ENCODE measurements at regions not wholly inside any gene's neighbourhood (a gene's known extent, or its start where the extent isn't known, plus 50 kb on each side); places are given as distances from the start of the nearest gene placed in this dataset.

DNA sequence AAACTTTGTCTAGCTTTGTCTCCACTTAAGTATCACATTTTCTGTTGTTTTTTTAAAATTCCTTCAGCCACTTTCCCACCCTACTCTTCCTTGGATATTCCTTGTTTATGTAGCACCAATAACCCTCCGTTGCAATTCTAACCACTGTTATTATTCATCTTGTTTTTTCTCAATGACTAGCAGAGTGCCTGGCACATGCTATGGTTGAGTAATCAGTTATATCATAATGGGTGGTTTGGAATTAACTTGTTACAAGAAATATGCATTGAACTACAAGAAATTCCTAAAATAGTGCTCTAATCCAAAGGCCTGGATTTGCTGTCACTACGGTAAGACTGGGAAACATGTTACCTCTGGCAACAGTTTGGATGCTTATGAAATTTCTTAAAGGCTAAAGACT lies 756.6 kb downstream of the NOVA1 start:
- no peak overlapping the region for H3K4me3 ChIP-seq (ENCODE audit: low read length)
- no peak for DNase-seq (ENCODE audit: low read depth)
- TF ChIP-seq, protein P1, sequence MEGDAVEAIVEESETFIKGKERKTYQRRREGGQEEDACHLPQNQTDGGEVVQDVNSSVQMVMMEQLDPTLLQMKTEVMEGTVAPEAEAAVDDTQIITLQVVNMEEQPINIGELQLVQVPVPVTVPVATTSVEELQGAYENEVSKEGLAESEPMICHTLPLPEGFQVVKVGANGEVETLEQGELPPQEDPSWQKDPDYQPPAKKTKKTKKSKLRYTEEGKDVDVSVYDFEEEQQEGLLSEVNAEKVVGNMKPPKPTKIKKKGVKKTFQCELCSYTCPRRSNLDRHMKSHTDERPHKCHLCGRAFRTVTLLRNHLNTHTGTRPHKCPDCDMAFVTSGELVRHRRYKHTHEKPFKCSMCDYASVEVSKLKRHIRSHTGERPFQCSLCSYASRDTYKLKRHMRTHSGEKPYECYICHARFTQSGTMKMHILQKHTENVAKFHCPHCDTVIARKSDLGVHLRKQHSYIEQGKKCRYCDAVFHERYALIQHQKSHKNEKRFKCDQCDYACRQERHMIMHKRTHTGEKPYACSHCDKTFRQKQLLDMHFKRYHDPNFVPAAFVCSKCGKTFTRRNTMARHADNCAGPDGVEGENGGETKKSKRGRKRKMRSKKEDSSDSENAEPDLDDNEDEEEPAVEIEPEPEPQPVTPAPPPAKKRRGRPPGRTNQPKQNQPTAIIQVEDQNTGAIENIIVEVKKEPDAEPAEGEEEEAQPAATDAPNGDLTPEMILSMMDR (conservative IDR thresholded peaks at IDR 0.05; ENCODE audit: low read length): no peak

DNA sequence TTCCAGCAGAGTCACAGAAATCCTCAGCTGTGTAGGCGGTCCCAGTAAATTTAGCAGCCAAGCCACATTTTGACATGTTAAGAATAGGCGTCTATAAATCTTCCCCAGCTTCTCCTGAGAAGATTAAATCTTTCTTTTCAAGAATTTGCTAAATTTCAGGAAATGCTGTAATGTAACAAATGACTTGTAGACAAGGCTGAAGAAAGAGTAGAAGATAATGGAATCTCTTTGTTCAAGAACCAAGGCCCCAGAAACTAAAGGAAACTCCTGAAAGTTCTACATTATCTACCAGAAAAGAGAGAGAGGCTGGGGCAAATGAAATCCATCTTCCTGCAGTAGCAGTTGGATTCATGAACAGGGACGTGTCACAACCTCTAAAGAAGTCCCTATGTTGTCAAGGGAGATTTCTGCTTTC lies 760.3 kb downstream of the NOVA1 start:
- no peak for DNase-seq (ENCODE audit: low read depth)
- no peak overlapping the region for H3K4me3 ChIP-seq (ENCODE audit: low read length)
- TF ChIP-seq, protein P1 (conservative IDR thresholded peaks at IDR 0.05; ENCODE audit: low read length): no peak

DNA sequence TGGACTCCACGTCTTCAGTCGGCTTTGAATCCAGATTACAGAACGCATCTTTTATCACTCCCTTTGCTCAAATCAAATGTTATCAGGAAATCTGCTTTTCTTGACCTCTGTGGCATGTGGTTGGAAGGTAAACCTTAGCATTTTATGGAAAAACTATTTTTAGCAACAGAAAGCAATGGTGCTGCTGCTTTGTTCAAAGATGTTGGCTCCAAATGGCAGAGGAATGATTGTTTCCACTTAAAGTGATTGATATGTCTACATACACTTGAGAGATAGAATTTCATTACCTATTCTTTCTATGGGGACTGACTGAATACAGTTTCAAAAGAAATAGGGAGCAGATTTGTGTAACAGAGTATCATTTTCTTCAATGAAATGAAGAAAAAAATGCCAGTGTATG lies 761.2 kb downstream of the NOVA1 start:
- no peak for DNase-seq (ENCODE audit: low read depth)
- no peak overlapping the region for H3K4me3 ChIP-seq (ENCODE audit: low read length)
- TF ChIP-seq, protein P1 (conservative IDR thresholded peaks at IDR 0.05; ENCODE audit: low read length): no peak

DNA sequence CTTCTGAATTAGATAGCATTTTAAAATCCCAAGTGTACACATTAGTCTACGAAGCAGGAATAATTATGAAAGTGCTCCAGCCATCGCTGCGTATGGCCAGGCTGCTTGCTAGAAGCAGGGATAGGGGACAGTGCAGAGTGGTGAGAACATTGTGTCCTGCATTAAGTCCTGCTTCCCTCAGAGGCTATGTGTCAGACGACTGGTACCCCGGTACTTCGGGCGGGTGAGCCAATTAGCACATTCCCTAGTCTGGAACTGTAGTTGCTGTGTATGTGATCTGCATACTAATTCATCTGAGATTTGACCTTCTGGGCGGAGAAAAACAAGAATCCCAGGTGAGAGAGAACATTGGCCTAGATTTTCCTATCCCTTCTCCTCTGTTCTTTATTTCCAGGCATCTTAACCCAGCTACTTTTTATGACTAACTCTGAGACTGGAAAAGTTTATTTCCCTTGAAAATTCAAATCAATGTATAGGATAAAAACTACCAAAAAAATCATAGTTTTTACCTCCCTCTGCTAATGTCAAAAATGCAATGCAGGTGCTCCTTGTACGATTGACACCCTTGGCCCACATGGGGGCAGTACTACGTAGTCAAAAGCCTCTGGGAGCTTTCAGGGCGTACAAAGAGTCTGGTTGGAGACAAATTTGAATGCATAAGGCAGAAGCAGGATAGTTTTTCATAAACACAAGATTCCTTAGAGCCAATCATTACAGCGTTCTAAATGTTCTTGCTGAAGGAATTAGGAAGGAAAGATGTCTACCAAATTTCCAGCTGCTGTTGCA lies 764.3 kb downstream of the NOVA1 start:
- H3K4me3 ChIP-seq (ENCODE audit: low read length): no peak overlapping the region
- TF ChIP-seq, protein P1 (conservative IDR thresholded peaks at IDR 0.05; ENCODE audit: low read length): no peak
- DNase-seq (ENCODE audit: low read depth): no peak

DNA sequence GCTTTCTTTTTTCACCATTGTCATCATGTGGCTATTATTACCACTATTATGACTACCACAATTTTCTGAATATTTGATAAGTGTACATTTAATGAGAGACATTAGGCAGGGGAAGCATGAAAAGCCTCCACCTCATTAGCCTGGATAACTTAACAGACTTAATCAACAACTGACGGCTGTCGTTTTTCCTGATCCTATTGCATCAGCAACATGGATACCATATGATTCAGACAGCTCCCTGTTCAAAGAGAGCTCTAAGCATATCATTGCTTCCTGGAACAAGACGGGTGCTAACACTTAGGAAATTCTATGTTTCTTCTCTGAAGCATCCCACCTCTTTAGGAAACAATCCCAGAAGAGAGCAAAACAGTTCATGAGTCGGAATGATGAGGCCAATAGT lies 765.2 kb downstream of the NOVA1 start:
- no peak overlapping the region for H3K4me3 ChIP-seq (ENCODE audit: low read length)
- DNase-seq (ENCODE audit: low read depth): no peak
- TF ChIP-seq, protein P1 (conservative IDR thresholded peaks at IDR 0.05; ENCODE audit: low read length): no peak

DNA sequence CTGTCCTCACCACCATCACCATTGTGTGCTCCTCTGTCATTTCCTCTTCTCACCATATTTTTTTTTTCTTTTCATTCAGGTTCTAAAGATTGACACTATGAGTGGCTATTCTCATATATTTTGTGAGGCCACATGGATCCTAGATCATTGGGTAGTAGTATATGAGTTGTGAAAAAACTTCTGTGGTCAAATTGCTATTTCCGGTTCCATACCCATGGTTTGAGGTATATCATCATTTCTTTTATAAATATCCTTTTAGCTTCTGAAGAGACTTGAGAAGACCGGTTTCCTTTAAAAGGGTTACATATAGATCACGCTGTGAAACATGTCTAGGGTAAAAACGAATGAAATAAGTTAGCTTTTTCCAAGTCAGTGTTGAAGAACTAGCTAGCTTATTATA lies 769.3 kb downstream of the NOVA1 start:
- no peak for DNase-seq (ENCODE audit: low read depth)
- TF ChIP-seq, protein P1 (conservative IDR thresholded peaks at IDR 0.05; ENCODE audit: low read length): no peak
- H3K4me3 ChIP-seq (ENCODE audit: low read length): no peak overlapping the region

DNA sequence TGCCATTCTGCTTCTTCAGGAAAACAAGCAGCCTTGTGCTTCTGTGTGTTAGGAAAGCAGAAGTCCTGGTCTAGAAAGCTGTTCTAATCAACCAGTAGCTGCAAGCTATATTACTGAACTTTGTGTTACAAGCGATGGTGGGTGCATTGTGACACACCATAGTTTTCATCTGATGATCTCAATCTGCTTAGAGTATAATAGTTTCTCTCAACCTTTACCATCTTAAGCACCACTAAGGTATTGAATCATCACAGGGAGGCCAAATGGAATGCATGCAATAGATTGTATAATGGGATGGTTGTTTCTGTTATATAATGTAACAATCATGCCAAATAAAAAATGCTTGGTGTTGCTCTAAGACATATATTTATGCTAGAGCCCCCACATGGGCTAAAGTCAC lies 771.7 kb downstream of the NOVA1 start:
- DNase-seq (ENCODE audit: low read depth): no peak
- TF ChIP-seq, protein P1 (conservative IDR thresholded peaks at IDR 0.05; ENCODE audit: low read length): no peak
- H3K4me3 ChIP-seq (ENCODE audit: low read length): no peak overlapping the region

Data from AG10803 (cell line).